22Rv1 (cell line): ENCODE measurements at regions not wholly inside any gene's neighbourhood (a gene's known extent, or its start where the extent isn't known, plus 50 kb on each side); places are given as distances from the start of the nearest gene placed in this dataset.

Source experiments
- ZFX ChIP-seq: fragments of 450-650 bp; IDR thresholded peaks from 2 replicates; pipeline ENCODE4 v1.6.1; 2017; ENCODE audit warnings: antibody characterized with exemption, borderline replicate concordance
- TF ChIP-seq, protein P1 (sequence below): fragments of 450-650 bp; IDR thresholded peaks from 2 replicates; pipeline ENCODE4 v1.5.1; 2017; ENCODE audit warnings: mild to moderate bottlenecking

DNA sequence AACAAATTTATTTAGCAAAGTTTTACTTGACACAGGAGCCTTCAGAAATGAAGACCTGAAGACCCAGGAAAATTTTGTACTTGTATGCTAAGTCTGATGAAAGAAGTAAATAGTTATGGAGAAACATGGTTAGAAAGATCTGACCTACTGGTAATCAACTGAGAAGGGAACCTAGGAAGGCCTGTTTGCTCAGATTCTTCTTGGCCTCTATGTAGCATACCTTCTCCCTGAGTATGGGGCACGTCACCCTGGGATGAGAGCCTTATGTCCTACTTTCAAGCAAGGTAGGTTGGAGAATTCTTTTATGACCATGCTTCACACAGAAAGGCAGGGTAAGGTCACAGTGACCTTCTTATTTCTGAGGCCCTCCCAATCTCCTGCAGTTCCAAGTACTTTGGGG, 178.6 kb upstream of the CREB1 start:
- TF ChIP-seq, protein P1, sequence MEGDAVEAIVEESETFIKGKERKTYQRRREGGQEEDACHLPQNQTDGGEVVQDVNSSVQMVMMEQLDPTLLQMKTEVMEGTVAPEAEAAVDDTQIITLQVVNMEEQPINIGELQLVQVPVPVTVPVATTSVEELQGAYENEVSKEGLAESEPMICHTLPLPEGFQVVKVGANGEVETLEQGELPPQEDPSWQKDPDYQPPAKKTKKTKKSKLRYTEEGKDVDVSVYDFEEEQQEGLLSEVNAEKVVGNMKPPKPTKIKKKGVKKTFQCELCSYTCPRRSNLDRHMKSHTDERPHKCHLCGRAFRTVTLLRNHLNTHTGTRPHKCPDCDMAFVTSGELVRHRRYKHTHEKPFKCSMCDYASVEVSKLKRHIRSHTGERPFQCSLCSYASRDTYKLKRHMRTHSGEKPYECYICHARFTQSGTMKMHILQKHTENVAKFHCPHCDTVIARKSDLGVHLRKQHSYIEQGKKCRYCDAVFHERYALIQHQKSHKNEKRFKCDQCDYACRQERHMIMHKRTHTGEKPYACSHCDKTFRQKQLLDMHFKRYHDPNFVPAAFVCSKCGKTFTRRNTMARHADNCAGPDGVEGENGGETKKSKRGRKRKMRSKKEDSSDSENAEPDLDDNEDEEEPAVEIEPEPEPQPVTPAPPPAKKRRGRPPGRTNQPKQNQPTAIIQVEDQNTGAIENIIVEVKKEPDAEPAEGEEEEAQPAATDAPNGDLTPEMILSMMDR, result no peak
- no peak for TF ChIP-seq ZFX
